ENCODE measurements at regions not wholly inside any gene's neighbourhood (a gene's known extent, or its start where the extent isn't known, plus 50 kb on each side); places are given as distances from the start of the nearest gene placed in this dataset.

GRCh38 chr4:126027601-126028000 lies 712.8 kb downstream of the FAT4 start:
- no peaks in the 10 kb centered on the region for H3K4me1 ChIP-seq
- no peak for TF ChIP-seq EP300 (IDR thresholded peaks at IDR 0.05)
- TF ChIP-seq POLR2AphosphoS5 (IDR thresholded peaks at IDR 0.05), result no peak
- no peak for TF ChIP-seq POLR2A (IDR thresholded peaks at IDR 0.05)
- no peak for TF ChIP-seq CTCF (IDR thresholded peaks at IDR 0.05)
- 79% methylated on average over 2 of the region's 2 CpGs for WGBS
- no peaks in the 10 kb centered on the region for H3K36me3 ChIP-seq
- H3K9me3 ChIP-seq, result no peaks in the 10 kb centered on the region
- H3K27ac ChIP-seq, result no peak overlapping the region
- H3K4me3 ChIP-seq, result no peak overlapping the region
- DNase-seq (ENCODE audit: low spot score in 2 of 2), result no peak
- H3K27me3 ChIP-seq, result no peaks in the 10 kb centered on the region

- Histone ChIP-seq H3K27me3 (no peaks in the 10 kb centered on the region), H3K4me3 (no peak overlapping the region), H3K36me3 (no peaks in the 10 kb centered on the region), H3K27ac (no peak overlapping the region), H3K9me3 (no peaks in the 10 kb centered on the region), H3K4me1 (no peaks in the 10 kb centered on the region)
- TF ChIP-seq EP300 (IDR thresholded peaks at IDR 0.05), result no peak
- no peak for DNase-seq (ENCODE audit: low spot score in 2 of 2)
Observed at GRCh38 chr4:126028876-126029275, 714.1 kb downstream of the FAT4 start.

GRCh38 chr4:126037231-126037630 lies 722.5 kb downstream of the FAT4 start:
- WGBS, result 48% methylated on average over 2 of the region's 2 CpGs
- Histone ChIP-seq H3K4me3 (no peak overlapping the region), H3K4me1 (no peaks in the 10 kb centered on the region), H3K9me3 (no peaks in the 10 kb centered on the region), H3K27ac (no peak overlapping the region), H3K27me3 (no peaks in the 10 kb centered on the region), H3K36me3 (no peaks in the 10 kb centered on the region)
- no peak for DNase-seq (ENCODE audit: low spot score in 2 of 2)
- TF ChIP-seq POLR2AphosphoS5 (IDR thresholded peaks at IDR 0.05), result no peak
- TF ChIP-seq CTCF (IDR thresholded peaks at IDR 0.05), result no peak
- TF ChIP-seq POLR2A (IDR thresholded peaks at IDR 0.05), result no peak
- no peak for TF ChIP-seq EP300 (IDR thresholded peaks at IDR 0.05)

- no peak for TF ChIP-seq EP300 (IDR thresholded peaks at IDR 0.05)
- no peak for TF ChIP-seq POLR2A (IDR thresholded peaks at IDR 0.05)
- no peak for TF ChIP-seq POLR2AphosphoS5 (IDR thresholded peaks at IDR 0.05)
- DNase-seq (ENCODE audit: low spot score in 2 of 2), result no peak
- Histone ChIP-seq H3K27me3 (no peaks in the 10 kb centered on the region), H3K27ac (no peak overlapping the region), H3K4me3 (no peak overlapping the region), H3K36me3 (no peaks in the 10 kb centered on the region), H3K9me3 (no peaks in the 10 kb centered on the region), H3K4me1 (no peaks in the 10 kb centered on the region)
- 50% methylated on average over 2 of the region's 2 CpGs for WGBS
Observed at GRCh38 chr4:126038502-126039144, 723.9 kb downstream of the FAT4 start.

GRCh38 chr4:126046081-126046614 lies 731.4 kb downstream of the FAT4 start:
- Histone ChIP-seq H3K27ac (no peak overlapping the region), H3K9me3 (no peaks in the 10 kb centered on the region), H3K4me3 (no peak overlapping the region), H3K4me1 (no peaks in the 10 kb centered on the region), H3K36me3 (no peaks in the 10 kb centered on the region), H3K27me3 (no peaks in the 10 kb centered on the region)
- 56% methylated on average over 2 of the region's 2 CpGs for whole genome bisulfite sequencing
- no peak for DNase-seq (ENCODE audit: low spot score in 2 of 2)
- no peak for TF ChIP-seq POLR2AphosphoS5 (IDR thresholded peaks at IDR 0.05)
- no peak for TF ChIP-seq EP300 (IDR thresholded peaks at IDR 0.05)
- no peak for TF ChIP-seq POLR2A (IDR thresholded peaks at IDR 0.05)
- no peak for TF ChIP-seq CTCF (IDR thresholded peaks at IDR 0.05)

- Histone ChIP-seq H3K4me1 (no peaks in the 10 kb centered on the region), H3K27ac (no peak overlapping the region), H3K36me3 (no peaks in the 10 kb centered on the region), H3K27me3 (no peaks in the 10 kb centered on the region), H3K9me3 (no peaks in the 10 kb centered on the region), H3K4me3 (no peak overlapping the region)
- 83% methylated on average over 1 of the region's 1 CpG for WGBS
- TF ChIP-seq POLR2AphosphoS5 (IDR thresholded peaks at IDR 0.05) (no peak), POLR2A (IDR thresholded peaks at IDR 0.05) (no peak), CTCF (IDR thresholded peaks at IDR 0.05) (no peak), EP300 (IDR thresholded peaks at IDR 0.05) (no peak)
- no peak for DNase-seq (ENCODE audit: low spot score in 2 of 2)
Observed at GRCh38 chr4:126047114-126047513, 732.4 kb downstream of the FAT4 start.

All from suprapubic skin (tissue), 4 donors.